ENCODE measurements at regions not wholly inside any gene's neighbourhood (a gene's known extent, or its start where the extent isn't known, plus 50 kb on each side); places are given as distances from the start of the nearest gene placed in this dataset.

DNA sequence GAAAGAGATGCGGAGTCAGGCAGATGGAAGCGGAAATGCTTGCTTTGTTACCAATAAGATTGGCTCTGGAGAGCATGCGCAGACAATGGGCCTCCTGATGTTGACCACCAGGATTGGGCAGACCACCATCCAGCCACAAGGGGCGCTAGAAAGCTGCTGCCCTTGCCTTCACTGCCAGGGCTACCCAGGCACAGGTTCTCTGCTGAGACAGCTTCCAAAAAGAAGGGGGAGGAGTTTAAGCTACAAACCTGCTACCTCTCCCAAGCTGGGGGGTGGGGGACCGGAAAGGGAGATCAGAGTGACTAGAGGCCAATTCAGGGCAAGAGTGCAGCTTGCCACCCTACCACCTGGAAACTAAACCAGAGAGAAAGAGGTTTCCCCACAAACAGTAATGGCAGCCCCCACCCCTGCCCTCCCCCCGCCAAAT lies 369.7 kb downstream of the RRAGC start (continued):
- TF ChIP-seq, protein P1, sequence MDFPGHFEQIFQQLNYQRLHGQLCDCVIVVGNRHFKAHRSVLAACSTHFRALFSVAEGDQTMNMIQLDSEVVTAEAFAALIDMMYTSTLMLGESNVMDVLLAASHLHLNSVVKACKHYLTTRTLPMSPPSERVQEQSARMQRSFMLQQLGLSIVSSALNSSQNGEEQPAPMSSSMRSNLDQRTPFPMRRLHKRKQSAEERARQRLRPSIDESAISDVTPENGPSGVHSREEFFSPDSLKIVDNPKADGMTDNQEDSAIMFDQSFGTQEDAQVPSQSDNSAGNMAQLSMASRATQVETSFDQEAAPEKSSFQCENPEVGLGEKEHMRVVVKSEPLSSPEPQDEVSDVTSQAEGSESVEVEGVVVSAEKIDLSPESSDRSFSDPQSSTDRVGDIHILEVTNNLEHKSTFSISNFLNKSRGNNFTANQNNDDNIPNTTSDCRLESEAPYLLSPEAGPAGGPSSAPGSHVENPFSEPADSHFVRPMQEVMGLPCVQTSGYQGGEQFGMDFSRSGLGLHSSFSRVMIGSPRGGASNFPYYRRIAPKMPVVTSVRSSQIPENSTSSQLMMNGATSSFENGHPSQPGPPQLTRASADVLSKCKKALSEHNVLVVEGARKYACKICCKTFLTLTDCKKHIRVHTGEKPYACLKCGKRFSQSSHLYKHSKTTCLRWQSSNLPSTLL (IDR thresholded peaks at IDR 0.05): no peak
- TF ChIP-seq ZNF696 (CRISPR knock-in tag; conservative IDR thresholded peaks at IDR 0.05) (no peak), PHB (CRISPR knock-in tag; IDR thresholded peaks at IDR 0.05) (no peak), MAFG (tag; conservative IDR thresholded peaks at IDR 0.05) (no peak), ATF1 (CRISPR knock-in tag; IDR thresholded peaks at IDR 0.05) (no peak), ATF1 (tag; IDR thresholded peaks at IDR 0.05) (peak; percentile 12; the same call in 1 of the 2 replicates)
- TF ChIP-seq, protein P2, sequence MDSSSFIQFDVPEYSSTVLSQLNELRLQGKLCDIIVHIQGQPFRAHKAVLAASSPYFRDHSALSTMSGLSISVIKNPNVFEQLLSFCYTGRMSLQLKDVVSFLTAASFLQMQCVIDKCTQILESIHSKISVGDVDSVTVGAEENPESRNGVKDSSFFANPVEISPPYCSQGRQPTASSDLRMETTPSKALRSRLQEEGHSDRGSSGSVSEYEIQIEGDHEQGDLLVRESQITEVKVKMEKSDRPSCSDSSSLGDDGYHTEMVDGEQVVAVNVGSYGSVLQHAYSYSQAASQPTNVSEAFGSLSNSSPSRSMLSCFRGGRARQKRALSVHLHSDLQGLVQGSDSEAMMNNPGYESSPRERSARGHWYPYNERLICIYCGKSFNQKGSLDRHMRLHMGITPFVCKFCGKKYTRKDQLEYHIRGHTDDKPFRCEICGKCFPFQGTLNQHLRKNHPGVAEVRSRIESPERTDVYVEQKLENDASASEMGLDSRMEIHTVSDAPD (CRISPR knock-in tag; IDR thresholded peaks at IDR 0.05): no peak
- TF ChIP-seq, protein P3, sequence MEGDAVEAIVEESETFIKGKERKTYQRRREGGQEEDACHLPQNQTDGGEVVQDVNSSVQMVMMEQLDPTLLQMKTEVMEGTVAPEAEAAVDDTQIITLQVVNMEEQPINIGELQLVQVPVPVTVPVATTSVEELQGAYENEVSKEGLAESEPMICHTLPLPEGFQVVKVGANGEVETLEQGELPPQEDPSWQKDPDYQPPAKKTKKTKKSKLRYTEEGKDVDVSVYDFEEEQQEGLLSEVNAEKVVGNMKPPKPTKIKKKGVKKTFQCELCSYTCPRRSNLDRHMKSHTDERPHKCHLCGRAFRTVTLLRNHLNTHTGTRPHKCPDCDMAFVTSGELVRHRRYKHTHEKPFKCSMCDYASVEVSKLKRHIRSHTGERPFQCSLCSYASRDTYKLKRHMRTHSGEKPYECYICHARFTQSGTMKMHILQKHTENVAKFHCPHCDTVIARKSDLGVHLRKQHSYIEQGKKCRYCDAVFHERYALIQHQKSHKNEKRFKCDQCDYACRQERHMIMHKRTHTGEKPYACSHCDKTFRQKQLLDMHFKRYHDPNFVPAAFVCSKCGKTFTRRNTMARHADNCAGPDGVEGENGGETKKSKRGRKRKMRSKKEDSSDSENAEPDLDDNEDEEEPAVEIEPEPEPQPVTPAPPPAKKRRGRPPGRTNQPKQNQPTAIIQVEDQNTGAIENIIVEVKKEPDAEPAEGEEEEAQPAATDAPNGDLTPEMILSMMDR (IDR thresholded peaks at IDR 0.05 in 2 of 3, conservative IDR thresholded peaks at IDR 0.05 in 1 of 3; ENCODE audit: insufficient read depth in 2 of 3, low read depth in 1 of 3, low read length in 3 of 3): peak; percentile 87 to 96 (median 88)
- TF ChIP-seq, protein P4, sequence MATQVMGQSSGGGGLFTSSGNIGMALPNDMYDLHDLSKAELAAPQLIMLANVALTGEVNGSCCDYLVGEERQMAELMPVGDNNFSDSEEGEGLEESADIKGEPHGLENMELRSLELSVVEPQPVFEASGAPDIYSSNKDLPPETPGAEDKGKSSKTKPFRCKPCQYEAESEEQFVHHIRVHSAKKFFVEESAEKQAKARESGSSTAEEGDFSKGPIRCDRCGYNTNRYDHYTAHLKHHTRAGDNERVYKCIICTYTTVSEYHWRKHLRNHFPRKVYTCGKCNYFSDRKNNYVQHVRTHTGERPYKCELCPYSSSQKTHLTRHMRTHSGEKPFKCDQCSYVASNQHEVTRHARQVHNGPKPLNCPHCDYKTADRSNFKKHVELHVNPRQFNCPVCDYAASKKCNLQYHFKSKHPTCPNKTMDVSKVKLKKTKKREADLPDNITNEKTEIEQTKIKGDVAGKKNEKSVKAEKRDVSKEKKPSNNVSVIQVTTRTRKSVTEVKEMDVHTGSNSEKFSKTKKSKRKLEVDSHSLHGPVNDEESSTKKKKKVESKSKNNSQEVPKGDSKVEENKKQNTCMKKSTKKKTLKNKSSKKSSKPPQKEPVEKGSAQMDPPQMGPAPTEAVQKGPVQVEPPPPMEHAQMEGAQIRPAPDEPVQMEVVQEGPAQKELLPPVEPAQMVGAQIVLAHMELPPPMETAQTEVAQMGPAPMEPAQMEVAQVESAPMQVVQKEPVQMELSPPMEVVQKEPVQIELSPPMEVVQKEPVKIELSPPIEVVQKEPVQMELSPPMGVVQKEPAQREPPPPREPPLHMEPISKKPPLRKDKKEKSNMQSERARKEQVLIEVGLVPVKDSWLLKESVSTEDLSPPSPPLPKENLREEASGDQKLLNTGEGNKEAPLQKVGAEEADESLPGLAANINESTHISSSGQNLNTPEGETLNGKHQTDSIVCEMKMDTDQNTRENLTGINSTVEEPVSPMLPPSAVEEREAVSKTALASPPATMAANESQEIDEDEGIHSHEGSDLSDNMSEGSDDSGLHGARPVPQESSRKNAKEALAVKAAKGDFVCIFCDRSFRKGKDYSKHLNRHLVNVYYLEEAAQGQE (IDR thresholded peaks at IDR 0.05; ENCODE audit: borderline replicate concordance): peak; percentile 53; the same call in 1 of the 2 replicates
- TF ChIP-seq, protein P4 (CRISPR knock-in tag; IDR thresholded peaks at IDR 0.05; ENCODE audit: low read depth): no peak
- TF ChIP-seq, protein P5, sequence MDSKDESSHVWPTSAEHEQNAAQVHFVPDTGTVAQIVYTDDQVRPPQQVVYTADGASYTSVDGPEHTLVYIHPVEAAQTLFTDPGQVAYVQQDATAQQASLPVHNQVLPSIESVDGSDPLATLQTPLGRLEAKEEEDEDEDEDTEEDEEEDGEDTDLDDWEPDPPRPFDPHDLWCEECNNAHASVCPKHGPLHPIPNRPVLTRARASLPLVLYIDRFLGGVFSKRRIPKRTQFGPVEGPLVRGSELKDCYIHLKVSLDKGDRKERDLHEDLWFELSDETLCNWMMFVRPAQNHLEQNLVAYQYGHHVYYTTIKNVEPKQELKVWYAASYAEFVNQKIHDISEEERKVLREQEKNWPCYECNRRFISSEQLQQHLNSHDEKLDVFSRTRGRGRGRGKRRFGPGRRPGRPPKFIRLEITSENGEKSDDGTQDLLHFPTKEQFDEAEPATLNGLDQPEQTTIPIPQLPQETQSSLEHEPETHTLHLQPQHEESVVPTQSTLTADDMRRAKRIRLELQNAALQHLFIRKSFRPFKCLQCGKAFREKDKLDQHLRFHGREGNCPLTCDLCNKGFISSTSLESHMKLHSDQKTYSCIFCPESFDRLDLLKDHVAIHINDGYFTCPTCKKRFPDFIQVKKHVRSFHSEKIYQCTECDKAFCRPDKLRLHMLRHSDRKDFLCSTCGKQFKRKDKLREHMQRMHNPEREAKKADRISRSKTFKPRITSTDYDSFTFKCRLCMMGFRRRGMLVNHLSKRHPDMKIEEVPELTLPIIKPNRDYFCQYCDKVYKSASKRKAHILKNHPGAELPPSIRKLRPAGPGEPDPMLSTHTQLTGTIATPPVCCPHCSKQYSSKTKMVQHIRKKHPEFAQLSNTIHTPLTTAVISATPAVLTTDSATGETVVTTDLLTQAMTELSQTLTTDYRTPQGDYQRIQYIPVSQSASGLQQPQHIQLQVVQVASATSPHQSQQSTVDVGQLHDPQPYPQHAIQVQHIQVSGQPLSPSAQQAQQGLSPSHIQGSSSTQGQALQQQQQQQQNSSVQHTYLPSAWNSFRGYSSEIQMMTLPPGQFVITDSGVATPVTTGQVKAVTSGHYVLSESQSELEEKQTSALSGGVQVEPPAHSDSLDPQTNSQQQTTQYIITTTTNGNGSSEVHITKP (IDR thresholded peaks at IDR 0.05; ENCODE audit: partially characterized antibody): peak; percentile 6

Data from K562 (cell line).